ENCODE measurements at regions not wholly inside any gene's neighbourhood (a gene's known extent, or its start where the extent isn't known, plus 50 kb on each side); places are given as distances from the start of the nearest gene placed in this dataset.

- Histone ChIP-seq H3K27ac (no peak overlapping the region), H3K4me1 (ENCODE audit: control insufficient read depth in 1 of 2, insufficient read depth in 1 of 2, low read depth in 1 of 2, low read length in 1 of 2) (no peaks in the 10 kb centered on the region), H3K4me3 (ENCODE audit: low read depth in 1 of 2, low read length in 1 of 2) (no peak overlapping the region), H3K9me3 (no peaks in the 10 kb centered on the region), H3K36me3 (no peaks in the 10 kb centered on the region), H3K27me3 (no peaks in the 10 kb centered on the region)
- TF ChIP-seq CTCF (IDR thresholded peaks at IDR 0.05): no peak
Observed at GRCh38 chr1:30475201-30475600, 248.2 kb downstream of the MATN1 start.

GRCh38 chr1:30474818-30475200 lies 248.6 kb downstream of the MATN1 start:
- no peaks in the 10 kb centered on the region for H3K9me3 ChIP-seq
- TF ChIP-seq CTCF (IDR thresholded peaks at IDR 0.05): no peak
- H3K36me3 ChIP-seq: no peaks in the 10 kb centered on the region
- no peak overlapping the region for H3K4me3 ChIP-seq (ENCODE audit: low read depth in 1 of 2, low read length in 1 of 2)
- no peaks in the 10 kb centered on the region for H3K27me3 ChIP-seq
- no peaks in the 10 kb centered on the region for H3K4me1 ChIP-seq (ENCODE audit: control insufficient read depth in 1 of 2, insufficient read depth in 1 of 2, low read depth in 1 of 2, low read length in 1 of 2)
- H3K27ac ChIP-seq: no peak overlapping the region

- no peak for TF ChIP-seq CTCF (IDR thresholded peaks at IDR 0.05)
- H3K9me3 ChIP-seq: no peaks in the 10 kb centered on the region
- H3K27ac ChIP-seq: no peak overlapping the region
- H3K36me3 ChIP-seq: no peaks in the 10 kb centered on the region
- H3K4me1 ChIP-seq (ENCODE audit: control insufficient read depth in 1 of 2, insufficient read depth in 1 of 2, low read depth in 1 of 2, low read length in 1 of 2): no peaks in the 10 kb centered on the region
- no peaks in the 10 kb centered on the region for H3K27me3 ChIP-seq
- no peak overlapping the region for H3K4me3 ChIP-seq (ENCODE audit: low read depth in 1 of 2, low read length in 1 of 2)
Observed at GRCh38 chr1:30473922-30474817, 249.2 kb downstream of the MATN1 start.

GRCh38 chr1:30472526-30472925 lies 250.9 kb downstream of the MATN1 start:
- Histone ChIP-seq H3K4me1 (ENCODE audit: control insufficient read depth in 1 of 2, insufficient read depth in 1 of 2, low read depth in 1 of 2, low read length in 1 of 2) (no peaks in the 10 kb centered on the region), H3K36me3 (no peaks in the 10 kb centered on the region), H3K4me3 (ENCODE audit: low read depth in 1 of 2, low read length in 1 of 2) (no peak overlapping the region), H3K27me3 (no peaks in the 10 kb centered on the region), H3K27ac (no peak overlapping the region), H3K9me3 (no peaks in the 10 kb centered on the region)
- no peak for TF ChIP-seq CTCF (IDR thresholded peaks at IDR 0.05)

GRCh38 chr1:30472009-30472408 lies 251.4 kb downstream of the MATN1 start:
- Histone ChIP-seq H3K27me3 (no peaks in the 10 kb centered on the region), H3K36me3 (no peaks in the 10 kb centered on the region), H3K9me3 (no peaks in the 10 kb centered on the region), H3K4me1 (ENCODE audit: control insufficient read depth in 1 of 2, insufficient read depth in 1 of 2, low read depth in 1 of 2, low read length in 1 of 2) (no peaks in the 10 kb centered on the region), H3K4me3 (ENCODE audit: low read depth in 1 of 2, low read length in 1 of 2) (no peak overlapping the region), H3K27ac (no peak overlapping the region)
- no peak for TF ChIP-seq CTCF (IDR thresholded peaks at IDR 0.05)
